K562 (cell line): ENCODE measurements at regions not wholly inside any gene's neighbourhood (a gene's known extent, or its start where the extent isn't known, plus 50 kb on each side); places are given as distances from the start of the nearest gene placed in this dataset.

ENCODE experiments used
- AFF4 ChIP-seq: sonication (generic); formaldehyde crosslinking; IDR thresholded peaks from 2 replicates; pipeline ENCODE4 v1.8.0; 2023; ENCODE audit warnings: mild to moderate bottlenecking, missing genetic modification reagents
- FOXK2 ChIP-seq, 2 experiments: fragments of 450-650 bp; IDR thresholded peaks in 1 of 2; conservative IDR thresholded peaks in 1 of 2; 2 replicates each; pipeline ENCODE4 v1.6.1; 2016; ENCODE audit warnings: low read depth in 2 of 2, mild to moderate bottlenecking in 1 of 2
- HNRNPLL ChIP-seq: fragments of 200-400 bp; formaldehyde crosslinking; IDR thresholded peaks from 2 replicates; pipeline ENCODE4 v1.6.1; 2017; ENCODE audit warnings: low read length, low read depth, mild to moderate bottlenecking; ENCODE audit not compliant: poor library complexity, severe bottlenecking
- XRCC5 ChIP-seq: fragments of 200-400 bp; formaldehyde crosslinking; IDR thresholded peaks from 2 replicates; pipeline ENCODE4 v1.6.1; 2017; ENCODE audit warnings: low read depth, mild to moderate bottlenecking, low read length
- ZNF512 ChIP-seq: IDR thresholded peaks from 2 replicates; pipeline ENCODE4 v1.6.1; 2016; ENCODE audit warnings: missing genetic modification characterization, missing compliant biosample characterization

DNA sequence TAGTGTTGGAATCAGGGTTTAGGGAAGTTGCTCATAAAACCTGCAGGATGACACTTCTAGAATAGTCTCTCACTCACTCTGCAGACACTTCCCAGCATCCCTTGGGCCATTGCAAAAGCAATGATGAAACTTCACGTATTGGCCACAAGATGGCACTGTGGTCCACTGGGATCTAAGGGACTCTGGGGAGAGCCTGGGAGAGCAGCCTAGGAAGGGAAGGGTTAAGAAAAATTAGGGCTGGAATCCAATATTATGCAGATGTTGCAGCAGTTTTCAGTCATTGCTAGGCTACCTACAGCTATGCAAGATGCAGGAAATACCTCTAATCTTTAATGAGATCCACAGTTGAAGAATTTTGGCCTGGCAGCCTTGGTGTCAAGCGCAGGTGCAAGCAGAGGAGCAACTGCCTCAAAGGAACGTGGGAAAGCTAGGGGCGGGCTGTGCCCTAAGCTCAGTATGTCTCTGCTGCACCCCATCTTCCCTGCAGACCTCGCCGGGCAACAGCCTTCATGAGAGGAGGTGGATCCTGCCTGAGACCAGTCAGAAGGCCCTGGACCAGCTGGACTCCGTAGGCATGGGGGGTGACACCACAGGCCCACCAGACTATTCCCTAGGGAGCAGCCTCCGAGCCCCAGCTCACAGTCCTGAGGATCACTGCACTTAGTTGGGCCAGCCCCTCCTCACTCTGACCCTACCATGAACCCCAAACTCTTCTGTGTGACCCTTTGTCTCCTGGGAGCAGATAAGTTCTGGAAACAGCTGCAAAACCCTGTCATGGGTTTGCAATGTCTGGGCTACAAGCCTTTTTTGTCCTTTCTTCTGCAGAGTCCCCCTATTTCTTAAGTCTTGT is 127.9 kb upstream of the PRSS58 start (continued):
- TF ChIP-seq AFF4 (CRISPR knock-in tag): no peak
- TF ChIP-seq XRCC5: peak; percentile 80; the same call in 1 of the 2 replicates
- TF ChIP-seq ZNF512 (tag): no peak
- no peak for TF ChIP-seq HNRNPLL
- no peak for TF ChIP-seq FOXK2 (conservative IDR thresholded peaks at IDR 0.05 in 1 of 2, IDR thresholded peaks at IDR 0.05 in 1 of 2; ENCODE audit: low read depth in 2 of 2)
